Stimulated activated CD4-positive, alpha-beta T cell treated with anti-CD3 and anti-CD28 coated beads, TNF-alpha, amount 100 ng/mL, for 24 hours (primary cell): ENCODE measurements at regions not wholly inside any gene's neighbourhood (a gene's known extent, or its start where the extent isn't known, plus 50 kb on each side); places are given as distances from the start of the nearest gene placed in this dataset.
"Not testable (repeated sequence)": the region's sequence is repeated elsewhere in the genome, so short reads cannot be mapped to it uniquely, and the experiment has no call there.

Source experiments
- DNase-seq, 3 experiments: peaks; one replicate each; pipeline ENCODE4 v3.0.0-alpha.2; 2020; ENCODE audit warnings: low read depth in 3 of 3

GRCh38 chr14:71734076-71734475 is 198.2 kb upstream of the RGS6 start:
- no peak for DNase-seq

- no peak for DNase-seq
Observed at GRCh38 chr14:71734885-71735284, 197.3 kb upstream of the RGS6 start.

- no peak for DNase-seq
Observed at GRCh38 chr14:71737760-71738159, 194.5 kb upstream of the RGS6 start.

GRCh38 chr14:71739273-71739990 is 192.8 kb upstream of the RGS6 start:
- no peak for DNase-seq

- DNase-seq, result no peak
Observed at GRCh38 chr14:71741241-71741640, 191.0 kb upstream of the RGS6 start.

- DNase-seq, result no peak
Observed at GRCh38 chr14:71742485-71742884, 189.7 kb upstream of the RGS6 start.

- no peak for DNase-seq
Observed at GRCh38 chr14:71745072-71745471, 187.2 kb upstream of the RGS6 start.

GRCh38 chr14:71748196-71748595 is 184.0 kb upstream of the RGS6 start:
- no peak for DNase-seq

- no peak for DNase-seq
Observed at GRCh38 chr14:71749613-71750238, 182.5 kb upstream of the RGS6 start.

- DNase-seq, result no peak
Observed at GRCh38 chr14:71751264-71751663, 181.0 kb upstream of the RGS6 start.

GRCh38 chr14:71752111-71752738 is 180.0 kb upstream of the RGS6 start:
- no peak for DNase-seq

GRCh38 chr14:71753126-71753830 is 179.0 kb upstream of the RGS6 start:
- DNase-seq, result peak; percentile 50 to 61 (median 53)

GRCh38 chr14:71753976-71754375 is 178.3 kb upstream of the RGS6 start:
- DNase-seq, result no peak

GRCh38 chr14:71754422-71755095 is 177.7 kb upstream of the RGS6 start:
- no peak for DNase-seq

- DNase-seq, result no peak
Observed at GRCh38 chr14:71758229-71758951, 173.8 kb upstream of the RGS6 start.

- DNase-seq, result no peak
Observed at GRCh38 chr14:71762575-71762974, 169.7 kb upstream of the RGS6 start.

GRCh38 chr14:71764701-71765382 is 167.4 kb upstream of the RGS6 start:
- DNase-seq, result no peak

GRCh38 chr14:71765505-71765904 is 166.7 kb upstream of the RGS6 start:
- DNase-seq, result no peak

GRCh38 chr14:71770431-71770830 is 161.8 kb upstream of the RGS6 start:
- no peak for DNase-seq

GRCh38 chr14:71771421-71771820 is 160.8 kb upstream of the RGS6 start:
- DNase-seq, result not testable (repeated sequence)

GRCh38 chr14:71771996-71772395 is 160.2 kb upstream of the RGS6 start:
- DNase-seq, result not testable (repeated sequence)
